Activated naive CD4-positive, alpha-beta T cell (primary cell): ENCODE measurements at regions not wholly inside any gene's neighbourhood (a gene's known extent, or its start where the extent isn't known, plus 50 kb on each side); places are given as distances from the start of the nearest gene placed in this dataset.
"Not testable (repeated sequence)": the region's sequence is repeated elsewhere in the genome, so short reads cannot be mapped to it uniquely, and the experiment has no call there.

Experiments used
- DNase-seq, 4 experiments: peaks; one replicate each; lab custom pipeline; 2025; lab: John Stamatoyannopoulos, UW

DNA sequence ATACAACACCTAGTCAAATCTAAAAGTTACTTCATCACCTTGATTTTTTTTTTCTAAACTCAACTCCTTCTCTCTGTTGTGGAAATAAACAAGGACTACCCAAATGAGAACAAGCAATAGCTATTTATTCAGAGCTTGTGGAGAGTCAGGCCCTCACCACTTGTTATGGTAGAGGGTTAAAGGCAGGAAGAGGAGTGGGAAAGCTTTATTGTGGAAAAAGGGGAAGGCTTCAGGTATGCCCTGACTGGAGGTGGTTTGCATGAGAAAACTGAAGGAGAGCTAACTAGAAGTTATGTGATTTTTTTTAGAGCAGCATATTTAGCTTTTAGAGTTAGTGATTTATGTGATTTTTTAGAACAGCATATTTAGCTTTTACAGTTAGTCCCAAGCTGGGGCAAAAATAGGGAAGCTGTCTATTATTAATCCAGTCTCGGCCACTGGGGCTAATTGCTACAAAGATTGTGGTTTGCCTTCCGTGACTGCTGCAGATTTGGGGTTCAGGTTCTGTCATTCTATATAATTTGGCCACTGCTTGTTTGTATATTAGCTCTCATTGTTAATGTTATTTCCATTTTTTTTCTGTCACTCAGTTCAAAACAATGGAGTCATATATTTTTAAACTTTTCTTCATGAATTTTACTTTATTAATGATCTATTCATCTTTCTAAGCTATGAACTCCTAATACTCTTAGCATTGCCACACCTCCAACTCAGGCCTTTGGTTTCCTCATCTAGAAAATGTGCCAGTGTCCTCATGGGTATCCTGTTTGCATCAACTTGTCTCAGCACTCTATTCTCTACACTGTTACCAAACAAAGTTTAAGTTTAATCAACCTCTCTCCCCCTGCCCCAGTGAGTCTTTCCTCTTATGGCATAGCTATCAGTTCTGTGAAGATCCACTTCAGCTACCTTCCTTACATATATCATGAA, 713.0 kb downstream of the BRINP3 start:
- no peak for DNase-seq

- no peak for DNase-seq
Measured at GRCh38 chr1:189769448-189769847, 708.2 kb downstream of the BRINP3 start.

DNA sequence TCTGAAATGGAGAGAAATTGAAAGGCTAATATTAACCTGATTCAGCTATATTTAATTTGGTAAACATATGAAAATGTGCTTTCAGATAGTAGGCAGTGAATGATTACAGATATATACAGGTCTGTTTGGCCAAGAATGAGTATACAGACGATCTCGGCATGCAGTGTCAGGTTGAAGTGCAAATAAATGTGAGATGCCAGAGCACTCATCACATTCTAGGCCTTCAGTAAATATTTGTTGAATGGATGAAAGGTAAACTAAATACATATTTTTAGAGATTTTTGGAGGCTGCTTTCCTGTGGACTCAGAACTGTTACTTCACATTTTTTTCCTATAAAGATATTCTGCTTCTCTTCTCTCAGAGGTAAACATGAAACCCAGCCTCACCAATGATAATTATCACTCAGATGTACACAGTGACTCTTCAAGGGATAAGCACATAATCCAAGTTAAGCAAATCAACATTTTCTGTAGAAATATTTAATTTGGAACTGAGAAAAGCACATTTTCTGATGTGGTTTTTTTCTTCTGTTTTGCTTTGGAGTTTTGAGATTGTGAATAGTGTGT, 702.9 kb downstream of the BRINP3 start:
- no peak for DNase-seq

GRCh38 chr1:189775343-189775742, 702.3 kb downstream of the BRINP3 start:
- DNase-seq: no peak

DNA sequence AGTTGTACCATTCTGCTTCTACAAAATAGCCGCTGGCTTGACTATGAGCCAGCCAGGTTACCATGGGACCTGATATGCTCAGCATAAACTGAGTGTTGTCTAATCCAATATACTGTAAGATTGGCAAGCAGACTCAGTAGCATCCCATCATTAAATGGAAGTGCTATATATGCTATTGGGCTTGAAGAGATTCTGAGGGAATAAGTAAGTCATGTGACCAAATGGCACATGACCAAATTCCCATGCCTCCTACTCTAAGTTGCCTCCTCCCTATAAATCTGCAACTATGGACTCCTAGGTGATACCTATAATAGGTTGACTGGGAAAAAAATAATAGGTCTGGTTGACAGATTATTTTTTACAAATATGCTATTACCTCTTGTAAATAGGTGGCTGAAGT, 698.6 kb downstream of the BRINP3 start:
- no peak for DNase-seq

DNA sequence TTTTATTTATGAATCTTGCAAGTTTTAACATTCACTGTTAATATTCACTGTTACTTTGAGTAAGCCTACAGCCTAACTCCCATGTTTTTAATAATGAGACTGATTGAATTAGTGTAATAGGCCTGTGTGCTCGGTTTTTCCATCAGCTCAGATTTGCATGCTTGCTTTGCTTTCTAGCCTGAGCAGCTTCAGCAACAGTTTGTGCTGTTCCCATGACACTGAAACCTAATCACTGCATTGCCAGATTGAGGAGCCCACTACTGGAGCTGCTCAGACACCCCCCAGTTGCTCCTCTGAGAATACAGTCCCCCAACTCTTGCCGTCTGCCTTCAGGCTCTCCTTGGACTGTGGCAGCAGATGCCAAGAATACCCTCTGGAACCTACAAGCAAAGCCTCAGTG, 695.4 kb downstream of the BRINP3 start:
- no peak for DNase-seq

DNA sequence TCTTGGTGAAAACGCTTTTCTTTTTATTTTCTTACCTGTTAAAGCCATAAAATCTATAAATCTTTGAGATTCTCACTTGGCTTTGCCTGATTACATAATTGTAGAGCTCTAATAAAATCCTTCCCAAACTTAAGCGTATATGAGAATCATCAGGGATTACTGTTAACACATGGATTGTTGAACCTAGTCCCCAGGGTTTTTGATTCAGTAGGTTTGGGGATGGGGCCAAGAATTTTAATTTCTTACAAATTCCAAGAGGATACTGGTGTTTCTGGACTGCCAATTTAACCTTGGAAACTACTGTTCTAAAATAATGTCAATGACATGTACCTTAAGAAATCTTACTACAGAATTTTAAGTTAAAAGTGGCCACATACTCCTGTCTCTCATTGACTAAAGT, 694.2 kb downstream of the BRINP3 start:
- DNase-seq: no peak

DNA sequence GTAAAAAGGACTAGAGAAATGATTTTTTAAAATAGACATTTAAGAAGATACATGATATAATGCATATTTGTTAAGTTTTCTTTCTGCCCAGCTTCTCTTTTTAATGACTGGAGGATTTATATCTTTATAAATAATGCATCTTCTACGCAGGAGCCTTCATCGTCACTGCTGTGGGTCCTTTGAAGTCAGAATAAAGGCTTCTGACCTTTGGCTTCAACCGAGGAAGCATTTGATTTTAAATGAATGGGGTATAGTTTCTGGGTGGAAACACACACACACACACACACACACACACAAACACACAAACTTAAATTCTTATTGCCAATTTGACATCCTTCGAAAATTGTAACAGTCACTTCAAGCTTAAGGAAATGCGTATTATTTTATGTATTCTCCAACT, 690.9 kb downstream of the BRINP3 start:
- no peak for DNase-seq

GRCh38 chr1:189787201-189787600, 690.5 kb downstream of the BRINP3 start:
- no peak for DNase-seq

DNA sequence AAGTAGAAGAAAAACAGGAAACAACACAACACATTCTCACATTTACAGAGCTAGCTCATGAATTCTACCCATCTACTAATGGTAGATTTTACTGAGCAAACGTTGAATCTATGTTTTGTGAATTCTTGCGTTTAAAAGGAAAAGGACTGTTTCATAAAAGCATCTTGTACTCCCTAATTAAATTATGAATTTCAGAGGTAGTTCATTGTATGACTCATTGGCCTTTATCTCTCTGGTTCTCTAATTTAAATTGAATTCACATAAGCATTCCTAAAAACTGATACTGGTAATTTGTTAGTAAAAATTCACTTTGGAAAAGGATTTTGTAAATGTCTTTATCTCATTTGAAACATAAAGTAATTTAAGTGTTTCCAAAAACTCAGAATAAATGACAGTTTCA, 687.3 kb downstream of the BRINP3 start:
- no peak for DNase-seq

- no peak for DNase-seq
Measured at GRCh38 chr1:189803364-189803763, 674.3 kb downstream of the BRINP3 start.

- no peak for DNase-seq
Measured at GRCh38 chr1:189804352-189804751, 673.3 kb downstream of the BRINP3 start.

- DNase-seq: no peak
Measured at GRCh38 chr1:189805735-189806134, 671.9 kb downstream of the BRINP3 start.

GRCh38 chr1:189810639-189811038, 667.0 kb downstream of the BRINP3 start:
- DNase-seq: not testable (repeated sequence)

DNA sequence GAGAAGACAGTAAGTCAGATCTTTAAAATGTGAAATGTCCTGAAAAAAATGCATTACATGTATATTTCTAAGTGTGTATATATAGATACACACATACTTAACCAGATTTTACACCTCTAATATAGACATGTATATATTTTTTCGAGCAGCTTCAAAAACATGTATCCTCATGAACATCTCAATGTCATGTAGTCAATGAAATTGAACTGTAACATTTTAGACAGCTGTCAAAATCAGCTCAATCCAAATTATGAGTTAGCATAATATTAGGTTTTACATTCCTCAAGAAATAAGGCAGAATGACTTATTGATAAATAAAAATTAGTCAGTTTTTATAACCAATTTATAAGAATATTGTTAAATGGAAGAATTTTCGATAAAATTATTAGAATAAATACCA, 665.7 kb downstream of the BRINP3 start:
- no peak for DNase-seq

DNA sequence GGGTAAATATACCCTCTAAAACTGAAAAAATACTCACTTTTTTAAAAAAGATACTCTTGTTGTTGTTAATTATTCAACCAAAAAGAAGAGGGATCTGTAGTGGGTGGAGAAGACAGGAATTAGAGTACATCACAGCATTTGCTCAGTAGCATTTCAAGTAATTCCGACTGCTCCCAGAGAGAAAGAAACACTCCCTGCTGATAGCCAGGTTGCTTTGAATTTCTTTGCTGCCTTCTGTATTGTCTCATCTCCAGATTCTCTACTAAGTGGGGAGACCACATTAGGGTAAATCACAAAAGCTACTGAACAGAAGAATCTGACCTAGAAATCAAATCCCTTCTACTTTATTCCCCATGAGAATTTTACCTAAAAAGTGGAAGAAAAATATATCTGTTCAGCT, 661.1 kb downstream of the BRINP3 start:
- no peak for DNase-seq

- DNase-seq: no peak
Measured at GRCh38 chr1:189819751-189820150, 657.9 kb downstream of the BRINP3 start.

- no peak for DNase-seq
Measured at GRCh38 chr1:189821833-189822232, 655.8 kb downstream of the BRINP3 start.

- no peak for DNase-seq
Measured at GRCh38 chr1:189834813-189835212, 642.9 kb downstream of the BRINP3 start.

GRCh38 chr1:189847613-189848012, 630.1 kb downstream of the BRINP3 start:
- DNase-seq: no peak

- DNase-seq: no peak
Measured at GRCh38 chr1:189851806-189852367, 625.8 kb downstream of the BRINP3 start.

GRCh38 chr1:189859385-189859977, 618.2 kb downstream of the BRINP3 start:
- DNase-seq: no peak

DNA sequence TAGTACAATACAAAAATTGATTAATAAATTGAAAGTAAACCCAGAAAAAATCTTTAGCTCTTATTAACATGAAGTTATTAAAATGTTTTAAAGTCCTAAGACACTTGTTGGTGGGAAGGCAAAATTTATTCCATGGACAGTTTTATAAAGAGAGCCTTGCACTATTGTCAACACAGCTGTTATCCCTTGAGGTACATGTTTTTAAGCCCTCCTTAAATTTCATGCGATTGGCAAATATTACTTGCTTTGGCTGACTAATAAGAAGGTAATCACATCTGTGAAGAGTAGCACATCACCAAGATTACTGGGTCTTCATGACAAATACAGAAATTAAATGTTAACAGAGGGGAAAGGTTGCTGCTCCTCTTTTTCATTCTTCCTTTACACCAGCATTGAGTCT, 611.1 kb downstream of the BRINP3 start:
- no peak for DNase-seq
